CD8-positive, alpha-beta memory T cell (primary cell): ENCODE measurements at regions not wholly inside any gene's neighbourhood (a gene's known extent, or its start where the extent isn't known, plus 50 kb on each side); places are given as distances from the start of the nearest gene placed in this dataset.

Source experiments
- CTCF ChIA-PET: fragments of 350-600 bp; sonication (Branson Sonifier 250); formaldehyde crosslinking; loops from one replicate; lab custom pipeline; 2021; ENCODE audit warnings: antibody characterized with exemption; lab: Charles Lee
- POLR2A ChIA-PET: fragments of 350-600 bp; sonication (Branson Sonifier 250); formaldehyde crosslinking; loops from one replicate; lab custom pipeline; 2021; ENCODE audit warnings: antibody characterized with exemption; lab: Charles Lee
- DNase-seq, 5 donors: peaks; one replicate each; pipeline versions ENCODE4 v3.0.0 to v3.0.0-alpha.2; 2020 to 2022; ENCODE audit warnings: mixed read lengths in 1 of 5
- H3K27ac ChIP-seq: one replicate; pipeline ENCODE4 v1.7.0; 2013; ENCODE audit warnings: low read depth, mild to moderate bottlenecking, low read length, moderate library complexity
- H3K27me3 ChIP-seq: 2 replicates; pipeline ENCODE4 v1.7.0; 2013; ENCODE audit warnings: low read length, mild to moderate bottlenecking; ENCODE audit not compliant: insufficient read depth, poor library complexity, severe bottlenecking
- H3K36me3 ChIP-seq: 2 replicates; pipeline ENCODE4 v1.7.0; 2013; ENCODE audit warnings: mild to moderate bottlenecking, low read length, moderate library complexity; ENCODE audit not compliant: insufficient read depth
- H3K4me1 ChIP-seq: 2 replicates; pipeline ENCODE4 v1.7.0; 2013; ENCODE audit warnings: mild to moderate bottlenecking, low read length, moderate library complexity; ENCODE audit not compliant: insufficient read depth
- H3K4me3 ChIP-seq: 2 replicates; pipeline ENCODE4 v1.7.0; 2013; ENCODE audit warnings: mild to moderate bottlenecking, low read length
- H3K9me3 ChIP-seq: 2 replicates; pipeline ENCODE4 v1.7.0; 2013; ENCODE audit warnings: mild to moderate bottlenecking, low read length
- H3K27ac Mint-ChIP-seq, 8 donors: one replicate each; pipeline ENCODE4 v1.8.0; 2020 to 2021; ENCODE audit warnings: mixed read lengths in 8 of 8, mild to moderate bottlenecking in 6 of 8, inconsistent platforms in 3 of 8, moderate library complexity in 3 of 8
- H3K27me3 Mint-ChIP-seq, 2 donors: one replicate each; pipeline ENCODE4 v1.8.0; 2020 to 2021; ENCODE audit warnings: mixed read lengths in 2 of 2, mild to moderate bottlenecking in 1 of 2, moderate library complexity in 1 of 2
- H3K36me3 Mint-ChIP-seq, 3 donors: one replicate each; pipeline ENCODE4 v1.8.0; 2020 to 2021; ENCODE audit warnings: mixed read lengths in 3 of 3, inconsistent platforms in 1 of 3, mild to moderate bottlenecking in 1 of 3
- H3K4me1 Mint-ChIP-seq, 3 donors: one replicate each; pipeline ENCODE4 v1.8.0; 2020 to 2021; ENCODE audit warnings: mixed read lengths in 3 of 3, inconsistent platforms in 1 of 3, mild to moderate bottlenecking in 1 of 3
- H3K4me3 Mint-ChIP-seq, 7 donors: one replicate each; pipeline ENCODE4 v1.8.0; 2020 to 2021; ENCODE audit warnings: mixed read lengths in 7 of 7, mild to moderate bottlenecking in 6 of 7, moderate library complexity in 4 of 7, inconsistent platforms in 2 of 7
- H3K9me3 Mint-ChIP-seq, 5 donors: one replicate each; pipeline ENCODE4 v1.8.0; 2020 to 2022; ENCODE audit warnings: mixed read lengths in 5 of 5, mild to moderate bottlenecking in 3 of 5, moderate library complexity in 2 of 5, inconsistent platforms in 1 of 5

DNA sequence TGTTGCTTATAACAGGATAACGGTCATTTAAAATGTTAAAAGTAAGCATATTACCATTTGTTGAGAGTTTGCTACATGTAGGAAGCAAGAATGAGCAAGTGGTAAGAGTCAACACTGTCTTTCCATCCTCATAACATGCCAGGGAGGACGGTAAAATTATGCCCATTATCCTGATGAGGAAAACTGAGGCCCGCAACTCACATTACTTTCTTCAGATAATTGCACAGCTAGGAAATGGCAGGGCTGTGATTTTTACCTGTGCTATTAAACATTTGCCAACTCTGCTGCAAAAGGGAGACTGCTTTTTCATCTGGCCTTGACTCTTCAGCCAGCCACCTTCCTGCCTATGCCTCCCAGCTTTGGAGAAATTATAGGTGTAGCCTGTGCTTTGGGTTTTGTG is 79.8 kb upstream of the BOD1 start:
- Histone ChIP-seq H3K27ac (no peak overlapping the region), H3K4me3 (no peak overlapping the region), H3K4me1 (no peaks in the 10 kb centered on the region), H3K36me3 (no peaks in the 10 kb centered on the region), H3K9me3 (no peaks in the 10 kb centered on the region), H3K27me3 (no peaks in the 10 kb centered on the region)
- POLR2A ChIA-PET = no interaction called here
- DNase-seq = no peak
- H3K27ac Mint-ChIP-seq = no peak overlapping the region
- H3K4me3 Mint-ChIP-seq = no peak overlapping the region
- H3K27me3 Mint-ChIP-seq = no peaks in the 10 kb centered on the region
- no peaks in the 10 kb centered on the region for H3K36me3 Mint-ChIP-seq
- peaks cover 0 to 10% (median 5%) of the 10 kb centered on the region in 3 donors for H3K4me1 Mint-ChIP-seq
- H3K9me3 Mint-ChIP-seq = no peaks in the 10 kb centered on the region
- CTCF ChIA-PET = no interaction called here

DNA sequence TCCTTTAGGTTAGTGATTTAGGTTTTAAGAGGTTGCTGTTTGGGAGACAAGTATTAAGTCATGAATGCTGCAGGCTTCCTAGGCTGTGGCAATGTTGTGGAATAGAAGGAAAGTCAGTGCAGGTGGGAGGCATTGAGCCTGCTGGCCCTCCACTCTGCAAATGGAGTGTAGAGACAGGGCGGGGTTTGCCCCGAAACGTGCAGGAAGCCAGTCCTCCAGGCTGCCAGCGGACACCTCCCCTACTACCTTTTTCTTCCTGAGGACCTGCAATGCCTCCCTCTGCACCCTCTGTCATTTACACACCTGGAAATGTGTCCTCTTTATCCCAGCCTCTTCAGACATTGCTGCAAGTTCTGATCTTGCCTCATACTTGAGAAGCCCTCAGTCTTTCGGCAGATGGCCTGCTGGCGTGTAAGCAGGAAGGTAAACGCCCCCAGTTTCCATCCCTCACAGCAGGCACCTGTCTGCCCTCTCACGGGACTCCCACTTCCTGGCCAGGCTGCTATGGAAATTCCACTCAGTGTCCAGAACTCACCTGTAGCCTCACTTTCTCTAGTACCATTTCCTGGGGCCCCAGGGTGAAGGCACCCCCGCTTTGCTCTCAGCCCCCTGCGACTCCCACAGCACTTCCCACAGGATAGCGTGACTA is 81.6 kb upstream of the BOD1 start:
- peaks cover 0 to 10% (median 5%) of the 10 kb centered on the region in 3 donors for H3K4me1 Mint-ChIP-seq
- H3K4me1 ChIP-seq = no peaks in the 10 kb centered on the region
- H3K27ac ChIP-seq = no peak overlapping the region
- H3K4me3 Mint-ChIP-seq = peak overlapping the region in 2 of 7 donors; percentile 9 to 39
- no peaks in the 10 kb centered on the region for H3K9me3 ChIP-seq
- CTCF ChIA-PET = no interaction called here
- H3K27me3 ChIP-seq = no peaks in the 10 kb centered on the region
- no peak for DNase-seq
- no peaks in the 10 kb centered on the region for H3K27me3 Mint-ChIP-seq
- no peaks in the 10 kb centered on the region for H3K36me3 Mint-ChIP-seq
- POLR2A ChIA-PET = no interaction called here
- H3K36me3 ChIP-seq = no peaks in the 10 kb centered on the region
- H3K4me3 ChIP-seq = no peak overlapping the region
- peak overlapping the region in 1 of 8 donors; percentile 85 for H3K27ac Mint-ChIP-seq
- H3K9me3 Mint-ChIP-seq = no peaks in the 10 kb centered on the region

DNA sequence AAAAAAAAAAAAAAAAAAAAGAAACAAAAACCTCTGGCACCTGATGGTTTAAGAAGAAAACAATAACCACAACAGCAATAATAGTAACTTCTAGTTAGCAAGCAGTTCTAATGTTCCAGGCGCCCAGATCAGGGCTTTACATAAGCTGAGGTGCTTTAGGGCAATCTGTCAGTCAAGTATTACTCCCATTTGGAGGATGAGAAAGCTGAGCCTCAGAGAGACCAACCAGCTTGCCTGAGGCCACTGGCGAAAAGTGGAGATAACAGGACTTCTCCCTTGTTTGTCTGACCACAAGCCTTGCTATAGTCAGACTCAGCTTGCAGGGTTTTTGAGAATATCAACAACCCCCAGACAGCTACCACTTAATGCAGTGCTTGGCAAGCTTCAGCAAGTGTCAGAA is 83.5 kb upstream of the BOD1 start:
- Mint-ChIP-seq H3K4me3 (no peak overlapping the region), H3K27ac (no peak overlapping the region), H3K9me3 (no peaks in the 10 kb centered on the region), H3K27me3 (peaks cover 0 to 1% of the 10 kb centered on the region in 2 donors), H3K36me3 (no peaks in the 10 kb centered on the region), H3K4me1 (peaks cover 0 to 10% (median 5%) of the 10 kb centered on the region in 3 donors)
- H3K27ac ChIP-seq = no peak overlapping the region
- H3K27me3 ChIP-seq = no peaks in the 10 kb centered on the region
- CTCF ChIA-PET = interaction anchor here (0.7 kb wide), 1 partner anchor 16 kb away, joined by 3 read pairs; no protein-coding TSS in a partner anchor
- H3K4me1 ChIP-seq = no peaks in the 10 kb centered on the region
- POLR2A ChIA-PET = no interaction called here
- H3K4me3 ChIP-seq = no peak overlapping the region
- DNase-seq = no peak
- H3K9me3 ChIP-seq = no peaks in the 10 kb centered on the region
- no peaks in the 10 kb centered on the region for H3K36me3 ChIP-seq

DNA sequence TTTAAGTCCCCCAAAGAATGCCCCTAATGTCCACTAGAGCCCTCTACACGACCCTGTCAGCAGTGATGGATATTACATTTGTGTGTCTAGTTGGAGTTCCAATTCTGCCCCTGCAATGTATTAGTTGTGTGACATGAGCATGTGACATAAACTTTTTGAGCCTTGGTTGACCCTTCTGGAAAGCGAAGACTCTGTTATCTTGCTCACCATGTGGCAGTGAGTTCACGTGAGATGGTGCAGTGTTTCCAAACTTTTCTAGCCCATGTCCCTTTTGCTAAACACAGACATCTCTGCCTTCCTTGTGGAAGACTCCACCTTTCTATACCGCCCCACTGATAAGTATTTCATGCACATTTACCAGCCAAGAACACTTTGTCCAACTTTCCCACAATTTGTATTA is 87.0 kb upstream of the BOD1 start:
- H3K4me1 ChIP-seq = no peaks in the 10 kb centered on the region
- no peak overlapping the region for H3K27ac Mint-ChIP-seq
- H3K27me3 Mint-ChIP-seq = peaks cover 0 to 1% of the 10 kb centered on the region in 2 donors
- H3K27ac ChIP-seq = no peak overlapping the region
- H3K9me3 ChIP-seq = no peaks in the 10 kb centered on the region
- ChIA-PET CTCF (no interaction called here), POLR2A (no interaction called here)
- H3K4me3 Mint-ChIP-seq = no peak overlapping the region
- H3K4me3 ChIP-seq = no peak overlapping the region
- H3K9me3 Mint-ChIP-seq = no peaks in the 10 kb centered on the region
- no peaks in the 10 kb centered on the region for H3K36me3 Mint-ChIP-seq
- peaks cover 0 to under 1% (median 0%) of the 10 kb centered on the region in 3 donors for H3K4me1 Mint-ChIP-seq
- H3K36me3 ChIP-seq = no peaks in the 10 kb centered on the region
- H3K27me3 ChIP-seq = no peaks in the 10 kb centered on the region
- no peak for DNase-seq

DNA sequence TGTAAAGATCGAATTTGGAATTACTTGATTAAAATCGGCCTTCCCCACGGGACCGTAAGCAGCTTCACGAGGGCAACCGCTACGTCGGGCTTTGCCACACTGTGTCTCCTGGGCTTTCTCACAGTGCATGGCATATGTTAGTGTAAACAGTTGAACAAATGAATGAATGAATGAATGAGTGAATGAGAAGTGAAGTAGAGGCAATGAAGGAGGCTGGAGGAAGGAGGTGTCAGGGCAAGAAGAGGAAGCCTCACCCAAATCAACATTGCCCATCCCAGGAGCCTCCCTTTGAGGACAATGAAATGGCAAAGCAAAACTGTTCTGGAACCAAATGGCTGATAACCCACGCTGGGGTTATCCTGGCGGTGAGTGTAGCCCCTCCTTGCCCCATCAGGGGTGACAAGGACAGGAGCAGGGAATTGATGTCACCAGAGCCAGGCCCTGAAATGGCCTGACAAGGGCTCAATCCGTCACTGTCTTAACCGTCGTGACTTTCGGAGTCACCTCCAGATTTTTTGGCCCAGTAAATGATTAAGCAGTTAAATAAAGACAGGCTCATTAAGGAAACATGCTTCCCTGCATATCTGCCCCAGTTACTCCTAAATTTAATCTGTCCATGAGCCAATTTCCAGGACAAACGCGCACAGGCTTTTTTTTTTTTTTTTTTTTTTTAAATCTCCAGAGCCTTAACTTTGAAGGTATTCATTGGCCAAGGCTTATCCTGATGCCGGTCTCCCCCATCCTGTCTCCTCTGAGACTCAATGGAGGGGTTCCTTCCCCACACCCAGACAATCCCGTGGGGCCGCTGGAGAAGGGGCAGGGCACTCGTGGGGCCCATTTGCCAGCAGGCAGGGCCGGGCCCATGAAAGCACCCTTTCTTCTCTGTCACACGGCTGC is 88.4 kb upstream of the BOD1 start:
- no peaks in the 10 kb centered on the region for H3K36me3 ChIP-seq
- H3K27ac ChIP-seq = no peak overlapping the region
- H3K27me3 ChIP-seq = no peaks in the 10 kb centered on the region
- peaks cover 1 to 4% of the 10 kb centered on the region in 2 donors for H3K27me3 Mint-ChIP-seq
- no peak overlapping the region for H3K4me3 Mint-ChIP-seq
- no peaks in the 10 kb centered on the region for H3K9me3 ChIP-seq
- H3K9me3 Mint-ChIP-seq = no peaks in the 10 kb centered on the region
- CTCF ChIA-PET = no interaction called here
- H3K27ac Mint-ChIP-seq = no peak overlapping the region
- no peak overlapping the region for H3K4me3 ChIP-seq
- no peaks in the 10 kb centered on the region for H3K36me3 Mint-ChIP-seq
- no peak for DNase-seq
- H3K4me1 ChIP-seq = no peaks in the 10 kb centered on the region
- POLR2A ChIA-PET = no interaction called here
- H3K4me1 Mint-ChIP-seq = no peaks in the 10 kb centered on the region

DNA sequence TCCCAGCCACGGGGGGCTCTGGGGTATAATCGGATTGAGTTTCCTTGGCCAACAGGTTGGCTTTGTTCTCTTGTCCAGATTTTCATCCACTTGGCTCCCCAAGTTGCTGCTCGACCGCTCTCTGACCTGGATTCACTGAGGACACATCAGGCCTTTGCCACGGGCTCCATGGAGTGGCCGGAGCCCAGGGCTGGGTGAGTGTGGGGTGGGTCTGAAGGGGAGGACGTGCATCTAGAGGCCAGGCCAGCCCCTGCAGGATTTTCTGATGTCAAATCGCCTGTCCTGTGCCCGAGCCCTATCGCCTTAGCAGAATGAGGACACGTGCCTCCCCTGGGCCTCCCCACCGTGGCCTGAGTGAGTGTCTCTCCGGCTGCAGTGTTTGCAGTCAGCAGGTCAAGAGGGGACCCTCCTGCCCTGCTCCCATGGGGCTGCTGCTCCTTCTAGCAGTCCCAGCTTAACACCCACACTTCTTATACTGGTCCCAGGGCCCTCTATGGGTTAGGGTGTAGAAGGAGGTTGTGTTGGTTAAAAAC is 89.1 kb upstream of the BOD1 start:
- no peaks in the 10 kb centered on the region for H3K36me3 Mint-ChIP-seq
- H3K4me3 Mint-ChIP-seq = no peak overlapping the region
- no peak for DNase-seq
- H3K27ac Mint-ChIP-seq = no peak overlapping the region
- Histone ChIP-seq H3K9me3 (no peaks in the 10 kb centered on the region), H3K4me1 (no peaks in the 10 kb centered on the region), H3K4me3 (no peak overlapping the region), H3K27ac (no peak overlapping the region), H3K36me3 (no peaks in the 10 kb centered on the region), H3K27me3 (no peaks in the 10 kb centered on the region)
- ChIA-PET CTCF (no interaction called here), POLR2A (no interaction called here)
- H3K4me1 Mint-ChIP-seq = no peaks in the 10 kb centered on the region
- H3K9me3 Mint-ChIP-seq = no peaks in the 10 kb centered on the region
- H3K27me3 Mint-ChIP-seq = peaks cover 1 to 4% of the 10 kb centered on the region in 2 donors

- H3K27ac Mint-ChIP-seq = no peak overlapping the region
- no peak for DNase-seq
- POLR2A ChIA-PET = no interaction called here
- Histone ChIP-seq H3K4me3 (no peak overlapping the region), H3K36me3 (no peaks in the 10 kb centered on the region), H3K4me1 (no peaks in the 10 kb centered on the region), H3K9me3 (no peaks in the 10 kb centered on the region), H3K27ac (no peak overlapping the region), H3K27me3 (no peaks in the 10 kb centered on the region)
- CTCF ChIA-PET = no interaction called here
- H3K36me3 Mint-ChIP-seq = no peaks in the 10 kb centered on the region
- H3K27me3 Mint-ChIP-seq = peaks cover 1 to 4% of the 10 kb centered on the region in 2 donors
- H3K9me3 Mint-ChIP-seq = no peaks in the 10 kb centered on the region
- no peak overlapping the region for H3K4me3 Mint-ChIP-seq
- H3K4me1 Mint-ChIP-seq = no peaks in the 10 kb centered on the region
Observed at GRCh38 chr5:173706700-173707099, 90.2 kb upstream of the BOD1 start.

GRCh38 chr5:173707392-173707791 is 90.9 kb upstream of the BOD1 start:
- Histone ChIP-seq H3K27me3 (no peaks in the 10 kb centered on the region), H3K36me3 (no peaks in the 10 kb centered on the region), H3K4me1 (no peaks in the 10 kb centered on the region), H3K4me3 (no peak overlapping the region), H3K27ac (no peak overlapping the region), H3K9me3 (no peaks in the 10 kb centered on the region)
- Mint-ChIP-seq H3K36me3 (no peaks in the 10 kb centered on the region), H3K9me3 (no peaks in the 10 kb centered on the region), H3K4me1 (no peaks in the 10 kb centered on the region), H3K27ac (no peak overlapping the region), H3K4me3 (no peak overlapping the region), H3K27me3 (peaks cover 2 to 4% of the 10 kb centered on the region in 2 donors)
- DNase-seq = no peak
- CTCF ChIA-PET = no interaction called here
- POLR2A ChIA-PET = no interaction called here
